Astrocyte (in vitro differentiated cells and primary cell): ENCODE measurements at regions not wholly inside any gene's neighbourhood (a gene's known extent, or its start where the extent isn't known, plus 50 kb on each side); places are given as distances from the start of the nearest gene placed in this dataset.

Experiments
- DNase-seq: peaks from one replicate; pipeline ENCODE4 v3.0.0-alpha.2; 2010; ENCODE audit warnings: low read depth
- FAIRE-seq: peaks from 2 replicates; lab custom pipeline; 2011; peaks lifted over from hg19 to GRCh38; lab: Jason Lieb, UNC
- H2AFZ ChIP-seq: 2 replicates; pipeline ENCODE4 v1.6.0; 2012; ENCODE audit warnings: low read depth, low read length, inconsistent platforms
- H3K27ac ChIP-seq: 2 replicates; pipeline ENCODE4 v1.5.1; 2011; ENCODE audit warnings: low read depth, low read length, inconsistent platforms
- H3K27me3 ChIP-seq: 2 replicates; pipeline ENCODE4 v1.6.0; 2011; ENCODE audit warnings: low read length, inconsistent platforms; ENCODE audit not compliant: insufficient read depth
- H3K36me3 ChIP-seq: 2 replicates; pipeline ENCODE4 v1.5.1; 2011; ENCODE audit warnings: low read length, inconsistent platforms; ENCODE audit not compliant: insufficient read depth
- H3K4me1 ChIP-seq: 2 replicates; pipeline ENCODE4 v1.5.1; 2011; ENCODE audit warnings: low read length, inconsistent platforms; ENCODE audit not compliant: insufficient read depth
- H3K4me2 ChIP-seq: 2 replicates; pipeline ENCODE4 v1.6.0; 2012; ENCODE audit warnings: low read length, inconsistent platforms
- H3K4me3 ChIP-seq: 2 replicates; pipeline ENCODE4 v1.5.1; 2011; ENCODE audit warnings: low read depth, mild to moderate bottlenecking, low read length, inconsistent platforms; ENCODE audit not compliant: insufficient read depth
- H3K79me2 ChIP-seq: 2 replicates; pipeline ENCODE4 v1.6.0; 2012; ENCODE audit warnings: mild to moderate bottlenecking, low read length, inconsistent platforms; ENCODE audit not compliant: insufficient read depth
- H3K9ac ChIP-seq: 2 replicates; pipeline ENCODE4 v1.6.0; 2012; ENCODE audit warnings: mild to moderate bottlenecking, low read length, inconsistent platforms
- H3K9me3 ChIP-seq: 2 replicates; pipeline ENCODE4 v1.5.1; 2012; ENCODE audit warnings: low read depth, mild to moderate bottlenecking, low read length, inconsistent platforms; ENCODE audit not compliant: insufficient read depth
- H4K20me1 ChIP-seq: 2 replicates; pipeline ENCODE4 v1.6.0; 2012; ENCODE audit warnings: low read length, inconsistent platforms; ENCODE audit not compliant: insufficient read depth
- H3K27ac Mint-ChIP-seq: one replicate; pipeline ENCODE4 v1.8.0; 2021; ENCODE audit warnings: mild to moderate bottlenecking, mixed read lengths; ENCODE audit not compliant: unreplicated experiment
- H3K27me3 Mint-ChIP-seq: one replicate; pipeline ENCODE4 v1.8.0; 2021; ENCODE audit warnings: low read depth, mixed read lengths; ENCODE audit not compliant: unreplicated experiment
- H3K36me3 Mint-ChIP-seq: one replicate; pipeline ENCODE4 v1.8.0; 2021; ENCODE audit warnings: low read depth, mixed read lengths; ENCODE audit not compliant: unreplicated experiment
- H3K4me1 Mint-ChIP-seq: one replicate; pipeline ENCODE4 v1.8.0; 2021; ENCODE audit warnings: low read depth, mixed read lengths; ENCODE audit not compliant: unreplicated experiment
- H3K4me3 Mint-ChIP-seq: one replicate; pipeline ENCODE4 v1.8.0; 2021; ENCODE audit warnings: mild to moderate bottlenecking, moderate library complexity, mixed read lengths; ENCODE audit not compliant: unreplicated experiment
- H3K9me3 Mint-ChIP-seq: one replicate; pipeline ENCODE4 v1.8.0; 2021; ENCODE audit warnings: mild to moderate bottlenecking, mixed read lengths; ENCODE audit not compliant: unreplicated experiment
- CTCF ChIP-seq: IDR thresholded peaks from 2 replicates; pipeline ENCODE4 v1.5.1; 2011; ENCODE audit warnings: low read depth, mild to moderate bottlenecking, inconsistent platforms, low read length, moderate library complexity; ENCODE audit not compliant: insufficient read depth
- EZH2 ChIP-seq: IDR thresholded peaks from 2 replicates; pipeline ENCODE4 v1.6.1; 2012; ENCODE audit warnings: mild to moderate bottlenecking, low read length, inconsistent platforms; ENCODE audit not compliant: insufficient read depth

GRCh38 chr2:134020608-134021007 is 233.3 kb upstream of the MGAT5 start:
- Mint-ChIP-seq H3K36me3 (no peaks in the 10 kb centered on the region), H3K4me1 (no peaks in the 10 kb centered on the region), H3K4me3 (no peak overlapping the region), H3K27me3 (peaks cover 16% of the 10 kb centered on the region), H3K9me3 (no peaks in the 10 kb centered on the region), H3K27ac (no peak overlapping the region)
- Histone ChIP-seq H2AFZ (no peak overlapping the region), H3K79me2 (no peaks in the 10 kb centered on the region), H3K27me3 (peaks cover 8% of the 10 kb centered on the region), H3K4me1 (no peaks in the 10 kb centered on the region), H3K9ac (no peak overlapping the region), H3K9me3 (no peaks in the 10 kb centered on the region), H3K4me2 (no peak overlapping the region), H3K27ac (no peak overlapping the region), H3K36me3 (no peaks in the 10 kb centered on the region), H4K20me1 (no peaks in the 10 kb centered on the region), H3K4me3 (no peak overlapping the region)
- DNase-seq: no peak
- no peak for FAIRE-seq
- TF ChIP-seq EZH2 (no peak), CTCF (no peak)

- Histone ChIP-seq H3K4me2 (no peak overlapping the region), H3K4me3 (no peak overlapping the region), H2AFZ (no peak overlapping the region), H3K27me3 (peaks cover 8% of the 10 kb centered on the region), H4K20me1 (no peaks in the 10 kb centered on the region), H3K9ac (no peak overlapping the region), H3K79me2 (no peaks in the 10 kb centered on the region), H3K9me3 (no peaks in the 10 kb centered on the region), H3K4me1 (no peaks in the 10 kb centered on the region), H3K36me3 (no peaks in the 10 kb centered on the region), H3K27ac (no peak overlapping the region)
- Mint-ChIP-seq H3K4me3 (no peak overlapping the region), H3K4me1 (no peaks in the 10 kb centered on the region), H3K27ac (no peak overlapping the region), H3K9me3 (no peaks in the 10 kb centered on the region), H3K36me3 (no peaks in the 10 kb centered on the region), H3K27me3 (peaks cover 20% of the 10 kb centered on the region)
- no peak for FAIRE-seq
- DNase-seq: no peak
- TF ChIP-seq EZH2 (no peak), CTCF (no peak)
Observed at GRCh38 chr2:134021830-134022524, 231.9 kb upstream of the MGAT5 start.

GRCh38 chr2:134023854-134024253 is 230.0 kb upstream of the MGAT5 start:
- no peak for FAIRE-seq
- H3K79me2 ChIP-seq: no peaks in the 10 kb centered on the region
- H3K4me3 ChIP-seq: no peak overlapping the region

More at GRCh38 chr2:134023854-134024253, 230.0 kb upstream of the MGAT5 start:
- DNase-seq: no peak
- Histone ChIP-seq H3K36me3 (no peaks in the 10 kb centered on the region), H3K27me3 (peaks cover 9% of the 10 kb centered on the region), H2AFZ (no peak overlapping the region), H3K4me2 (no peak overlapping the region), H3K27ac (no peak overlapping the region), H3K9ac (no peak overlapping the region), H3K4me1 (no peaks in the 10 kb centered on the region), H4K20me1 (no peaks in the 10 kb centered on the region), H3K9me3 (no peaks in the 10 kb centered on the region)
- peaks cover 2% of the 10 kb centered on the region for H3K9me3 Mint-ChIP-seq
- TF ChIP-seq EZH2 (no peak), CTCF (no peak)
- no peaks in the 10 kb centered on the region for H3K36me3 Mint-ChIP-seq
- H3K27ac Mint-ChIP-seq: no peak overlapping the region
- H3K4me1 Mint-ChIP-seq: no peaks in the 10 kb centered on the region
- peaks cover 21% of the 10 kb centered on the region for H3K27me3 Mint-ChIP-seq
- no peak overlapping the region for H3K4me3 Mint-ChIP-seq
